DND-41 (cell line): ENCODE measurements at regions not wholly inside any gene's neighbourhood (a gene's known extent, or its start where the extent isn't known, plus 50 kb on each side); places are given as distances from the start of the nearest gene placed in this dataset.

ENCODE experiments used
- ATAC-seq: fragments of 200-7000 bp; cut with Tn5 transposase; 3 replicates; pipeline ENCODE4 v1.9.1; 2021; ENCODE audit warnings: low read depth; ENCODE audit not compliant: insufficient read depth
- DNase-seq: peaks from one replicate; pipeline ENCODE4 v3.0.0-alpha.2; 2020
- H2AFZ ChIP-seq: 2 replicates; pipeline ENCODE4 v1.6.0; 2012; ENCODE audit warnings: low read depth, low read length
- H3K27ac ChIP-seq: 2 replicates; pipeline ENCODE4 v1.5.1; 2012; ENCODE audit warnings: low read length, inconsistent platforms
- H3K27me3 ChIP-seq: fragments of 200-600 bp; sonication (generic); 2 replicates; pipeline ENCODE4 v1.6.0; 2012; ENCODE audit warnings: low read length, mild to moderate bottlenecking, inconsistent platforms; ENCODE audit not compliant: insufficient read depth, poor library complexity
- H3K36me3 ChIP-seq: 2 replicates; pipeline ENCODE4 v1.5.1; 2012; ENCODE audit warnings: low read length, inconsistent platforms; ENCODE audit not compliant: insufficient read depth
- H3K4me1 ChIP-seq: 2 replicates; pipeline ENCODE4 v1.5.1; 2012; ENCODE audit warnings: mild to moderate bottlenecking, low read length; ENCODE audit not compliant: insufficient read depth
- H3K4me2 ChIP-seq: 2 replicates; pipeline ENCODE4 v1.6.0; 2012; ENCODE audit warnings: mild to moderate bottlenecking, moderate library complexity, low read length, inconsistent platforms; ENCODE audit not compliant: insufficient read depth
- H3K4me3 ChIP-seq, 2 experiments: fragments of 200-600 bp in 1 of 2; shearing (Covaris generic) in 1 of 2; 2 replicates each; pipeline ENCODE4 v1.5.1; 2012 to 2016; ENCODE audit warnings: inconsistent platforms in 2 of 2, low read length in 2 of 2, mild to moderate bottlenecking in 2 of 2, low read depth in 1 of 2, moderate library complexity in 1 of 2
- H3K79me2 ChIP-seq: 2 replicates; pipeline ENCODE4 v1.6.0; 2012; ENCODE audit warnings: low read length, inconsistent platforms; ENCODE audit not compliant: insufficient read depth
- H3K9ac ChIP-seq: 2 replicates; pipeline ENCODE4 v1.6.0; 2012; ENCODE audit warnings: low read depth, mild to moderate bottlenecking, inconsistent platforms, low read length, moderate library complexity
- H3K9me3 ChIP-seq: 2 replicates; pipeline ENCODE4 v1.5.1; 2012; ENCODE audit warnings: low read length, moderate library complexity, mild to moderate bottlenecking, inconsistent platforms; ENCODE audit not compliant: insufficient read depth, severe bottlenecking
- H4K20me1 ChIP-seq: 2 replicates; pipeline ENCODE4 v1.6.0; 2012; ENCODE audit warnings: low read length; ENCODE audit not compliant: insufficient read depth
- EZH2 ChIP-seq: IDR thresholded peaks from 3 replicates; pipeline ENCODE4 v1.6.1; 2012; ENCODE audit warnings: borderline replicate concordance, low read depth, mild to moderate bottlenecking, moderate library complexity, low read length, inconsistent platforms; ENCODE audit not compliant: severe bottlenecking
- TF ChIP-seq, protein P1 (sequence below): IDR thresholded peaks from 2 replicates; pipeline ENCODE4 v1.5.1; 2012; ENCODE audit warnings: borderline replicate concordance, low read length, moderate library complexity, mild to moderate bottlenecking; ENCODE audit not compliant: poor library complexity, severe bottlenecking; ENCODE audit errors: extremely low read depth

DNA sequence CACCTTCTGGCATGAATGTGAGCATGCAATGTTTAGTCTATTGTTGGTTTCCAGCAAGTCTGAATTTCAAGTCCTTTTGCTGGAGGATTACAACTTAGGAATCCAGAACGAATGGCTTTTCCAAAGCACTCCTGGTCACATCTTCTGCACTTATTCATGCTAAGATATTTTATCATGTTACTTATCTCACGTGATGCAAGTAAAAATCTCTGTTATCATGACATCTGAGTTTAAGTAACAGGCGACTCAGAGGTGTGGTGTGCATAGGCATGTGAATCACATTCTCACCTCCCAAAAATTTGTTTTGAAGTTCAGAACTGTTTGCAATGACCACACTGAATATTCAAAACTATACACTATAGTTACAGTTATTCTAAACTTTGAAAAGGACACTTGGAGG lies 204.8 kb upstream of the FGGY start:
- DNase-seq (no peak), ATAC-seq (no peak)

DNA sequence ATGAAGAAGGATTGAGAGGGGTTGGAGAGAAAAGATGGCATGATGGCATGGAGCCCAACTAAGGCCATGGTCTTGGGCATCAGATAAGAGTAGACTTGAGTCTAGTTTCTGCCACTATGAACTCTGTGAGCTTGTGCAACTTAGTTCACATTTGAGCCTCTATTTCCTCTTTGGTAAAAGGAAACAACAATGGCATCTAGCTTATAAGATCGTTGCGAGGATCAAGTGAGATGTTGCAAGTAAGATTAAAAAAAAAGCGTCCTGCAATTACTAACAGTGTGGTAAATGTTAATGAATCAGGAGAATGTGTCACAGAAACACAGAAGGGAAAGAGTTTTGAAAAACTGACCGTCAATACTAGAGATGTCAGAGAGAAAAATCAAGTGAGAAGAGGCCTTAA lies 202.9 kb upstream of the FGGY start:
- ATAC-seq (no peak), DNase-seq (no peak)
- H3K4me2 ChIP-seq, result no peak overlapping the region
- no peak overlapping the region for H3K4me3 ChIP-seq
- no peaks in the 10 kb centered on the region for H3K4me1 ChIP-seq
- no peaks in the 10 kb centered on the region for H3K27me3 ChIP-seq
- TF ChIP-seq, protein P1, sequence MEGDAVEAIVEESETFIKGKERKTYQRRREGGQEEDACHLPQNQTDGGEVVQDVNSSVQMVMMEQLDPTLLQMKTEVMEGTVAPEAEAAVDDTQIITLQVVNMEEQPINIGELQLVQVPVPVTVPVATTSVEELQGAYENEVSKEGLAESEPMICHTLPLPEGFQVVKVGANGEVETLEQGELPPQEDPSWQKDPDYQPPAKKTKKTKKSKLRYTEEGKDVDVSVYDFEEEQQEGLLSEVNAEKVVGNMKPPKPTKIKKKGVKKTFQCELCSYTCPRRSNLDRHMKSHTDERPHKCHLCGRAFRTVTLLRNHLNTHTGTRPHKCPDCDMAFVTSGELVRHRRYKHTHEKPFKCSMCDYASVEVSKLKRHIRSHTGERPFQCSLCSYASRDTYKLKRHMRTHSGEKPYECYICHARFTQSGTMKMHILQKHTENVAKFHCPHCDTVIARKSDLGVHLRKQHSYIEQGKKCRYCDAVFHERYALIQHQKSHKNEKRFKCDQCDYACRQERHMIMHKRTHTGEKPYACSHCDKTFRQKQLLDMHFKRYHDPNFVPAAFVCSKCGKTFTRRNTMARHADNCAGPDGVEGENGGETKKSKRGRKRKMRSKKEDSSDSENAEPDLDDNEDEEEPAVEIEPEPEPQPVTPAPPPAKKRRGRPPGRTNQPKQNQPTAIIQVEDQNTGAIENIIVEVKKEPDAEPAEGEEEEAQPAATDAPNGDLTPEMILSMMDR, result no peak
- TF ChIP-seq EZH2, result no peak
- no peak overlapping the region for H3K9ac ChIP-seq
- H3K79me2 ChIP-seq, result no peaks in the 10 kb centered on the region
- H2AFZ ChIP-seq, result no peak overlapping the region
- no peaks in the 10 kb centered on the region for H3K36me3 ChIP-seq
- no peak overlapping the region for H3K27ac ChIP-seq
- H4K20me1 ChIP-seq, result no peaks in the 10 kb centered on the region
- H3K9me3 ChIP-seq, result no peaks in the 10 kb centered on the region

More for the DNA sequence above, 204.8 kb upstream of the FGGY start:
- no peaks in the 10 kb centered on the region for H3K9me3 ChIP-seq
- H3K9ac ChIP-seq, result no peak overlapping the region
- no peak overlapping the region for H3K4me3 ChIP-seq
- TF ChIP-seq EZH2, result no peak
- TF ChIP-seq, protein P1, result no peak
- no peak overlapping the region for H2AFZ ChIP-seq
- H4K20me1 ChIP-seq, result no peaks in the 10 kb centered on the region
- no peak overlapping the region for H3K4me2 ChIP-seq
- H3K27ac ChIP-seq, result no peak overlapping the region
- no peaks in the 10 kb centered on the region for H3K36me3 ChIP-seq
- H3K79me2 ChIP-seq, result no peaks in the 10 kb centered on the region
- H3K27me3 ChIP-seq, result no peaks in the 10 kb centered on the region
- H3K4me1 ChIP-seq, result no peaks in the 10 kb centered on the region

DNA sequence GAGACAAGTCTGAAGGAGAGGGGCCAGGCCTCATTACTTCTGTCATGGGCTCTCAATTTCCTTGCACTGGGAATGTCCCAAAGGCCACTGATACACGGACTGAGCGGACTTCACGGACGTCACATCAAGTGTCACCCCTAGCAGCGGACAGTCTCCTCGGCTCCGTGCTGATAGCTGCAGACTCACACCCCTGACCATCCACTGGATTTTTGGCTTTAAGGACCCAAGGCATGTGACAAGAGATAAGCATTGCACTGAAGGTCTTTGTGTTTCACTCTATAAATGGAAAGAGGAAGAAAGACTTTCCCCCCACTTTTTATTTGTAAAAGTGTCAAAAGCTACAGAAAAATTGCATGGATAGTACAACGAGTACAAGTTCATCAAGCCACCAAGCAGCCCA lies 200.4 kb upstream of the FGGY start:
- Histone ChIP-seq H3K36me3 (no peaks in the 10 kb centered on the region), H3K79me2 (no peaks in the 10 kb centered on the region), H3K9me3 (no peaks in the 10 kb centered on the region), H3K27me3 (no peaks in the 10 kb centered on the region), H2AFZ (no peak overlapping the region), H3K4me2 (no peak overlapping the region), H3K4me1 (no peaks in the 10 kb centered on the region), H4K20me1 (no peaks in the 10 kb centered on the region), H3K4me3 (no peak overlapping the region), H3K9ac (no peak overlapping the region), H3K27ac (no peak overlapping the region)
- TF ChIP-seq EZH2, result no peak
- TF ChIP-seq, protein P1, result no peak
- ATAC-seq (no peak), DNase-seq (no peak)

DNA sequence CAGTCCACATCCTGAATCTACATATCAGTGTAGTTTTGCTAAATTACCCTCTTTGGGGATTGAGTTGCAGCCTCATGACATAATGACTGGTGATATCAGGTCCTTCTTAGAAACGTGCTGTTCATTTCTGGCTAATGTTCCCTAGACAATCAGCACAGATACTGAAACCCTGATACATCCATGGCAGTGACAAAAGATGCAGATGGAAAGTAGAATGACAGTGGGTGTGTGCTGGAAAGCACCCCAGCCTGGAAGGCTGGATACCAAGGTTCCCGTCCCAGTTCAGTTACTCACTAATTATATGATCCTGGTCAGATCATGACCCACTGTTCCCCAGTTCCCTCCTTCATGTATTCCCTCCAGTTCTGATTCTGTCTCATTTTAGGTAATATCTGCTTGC lies 198.2 kb upstream of the FGGY start:
- Histone ChIP-seq H3K79me2 (no peaks in the 10 kb centered on the region), H3K9ac (no peak overlapping the region), H2AFZ (no peak overlapping the region), H3K36me3 (no peaks in the 10 kb centered on the region), H3K27me3 (no peaks in the 10 kb centered on the region), H3K4me2 (no peak overlapping the region), H3K4me1 (no peaks in the 10 kb centered on the region), H3K9me3 (no peaks in the 10 kb centered on the region), H3K27ac (no peak overlapping the region), H3K4me3 (no peak overlapping the region), H4K20me1 (no peaks in the 10 kb centered on the region)
- TF ChIP-seq, protein P1, result no peak
- TF ChIP-seq EZH2, result no peak
- ATAC-seq, result no peak
- no peak for DNase-seq
